Gastrocnemius medialis (tissue), 4 donors: ENCODE measurements at regions not wholly inside any gene's neighbourhood (a gene's known extent, or its start where the extent isn't known, plus 50 kb on each side); places are given as distances from the start of the nearest gene placed in this dataset.

Experiments
- POLR2A ChIP-seq, 2 donors: fragments of 450-650 bp; IDR thresholded peaks; one replicate each; pipeline ENCODE4 v1.6.1; 2017; ENCODE audit warnings: antibody characterized with exemption in 2 of 2, mild to moderate bottlenecking in 2 of 2, moderate library complexity in 2 of 2
- TF ChIP-seq, protein P1 (sequence below), 5 experiments: fragments of 450-650 bp in 3 of 5; fragments of 200-600 bp in 2 of 5; sonication (generic) in 2 of 5; IDR thresholded peaks in 4 of 5; conservative IDR thresholded peaks in 1 of 5; 1 replicate in 4 of 5; 2 replicates in 1 of 5; pipeline ENCODE4 v1.5.1; 2016 to 2019; ENCODE audit warnings: antibody characterized with exemption in 5 of 5, mild to moderate bottlenecking in 3 of 5, moderate library complexity in 3 of 5

DNA sequence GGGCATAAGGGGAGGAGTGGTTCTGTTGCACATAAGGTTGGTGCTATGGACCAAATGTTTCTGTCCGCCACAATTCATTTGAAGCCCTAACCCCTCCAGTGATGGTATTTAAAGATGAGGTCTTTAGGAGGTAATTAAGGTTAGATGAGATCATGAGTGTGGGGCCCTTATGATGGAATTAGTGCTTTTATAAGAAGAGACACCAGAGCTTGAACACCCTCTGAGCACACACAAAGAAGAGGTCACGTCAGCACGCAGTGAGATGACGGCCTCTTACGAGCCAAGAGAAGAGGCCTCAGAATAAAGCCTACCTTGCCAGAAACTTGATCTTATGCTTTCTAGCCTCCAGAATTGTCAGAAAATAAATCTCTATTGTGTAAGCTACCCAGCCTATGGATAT is 386.4 kb upstream of the CYRIA start:
- TF ChIP-seq, protein P1, sequence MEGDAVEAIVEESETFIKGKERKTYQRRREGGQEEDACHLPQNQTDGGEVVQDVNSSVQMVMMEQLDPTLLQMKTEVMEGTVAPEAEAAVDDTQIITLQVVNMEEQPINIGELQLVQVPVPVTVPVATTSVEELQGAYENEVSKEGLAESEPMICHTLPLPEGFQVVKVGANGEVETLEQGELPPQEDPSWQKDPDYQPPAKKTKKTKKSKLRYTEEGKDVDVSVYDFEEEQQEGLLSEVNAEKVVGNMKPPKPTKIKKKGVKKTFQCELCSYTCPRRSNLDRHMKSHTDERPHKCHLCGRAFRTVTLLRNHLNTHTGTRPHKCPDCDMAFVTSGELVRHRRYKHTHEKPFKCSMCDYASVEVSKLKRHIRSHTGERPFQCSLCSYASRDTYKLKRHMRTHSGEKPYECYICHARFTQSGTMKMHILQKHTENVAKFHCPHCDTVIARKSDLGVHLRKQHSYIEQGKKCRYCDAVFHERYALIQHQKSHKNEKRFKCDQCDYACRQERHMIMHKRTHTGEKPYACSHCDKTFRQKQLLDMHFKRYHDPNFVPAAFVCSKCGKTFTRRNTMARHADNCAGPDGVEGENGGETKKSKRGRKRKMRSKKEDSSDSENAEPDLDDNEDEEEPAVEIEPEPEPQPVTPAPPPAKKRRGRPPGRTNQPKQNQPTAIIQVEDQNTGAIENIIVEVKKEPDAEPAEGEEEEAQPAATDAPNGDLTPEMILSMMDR (IDR thresholded peaks at IDR 0.05 in 4 of 5, conservative IDR thresholded peaks at IDR 0.05 in 1 of 5) = no peak
- no peak for TF ChIP-seq POLR2A (IDR thresholded peaks at IDR 0.05)
